CD4-positive, alpha-beta T cell treated with Interleukin-15 for 1 hour (primary cell): ENCODE measurements at regions not wholly inside any gene's neighbourhood (a gene's known extent, or its start where the extent isn't known, plus 50 kb on each side); places are given as distances from the start of the nearest gene placed in this dataset.
"Not testable (repeated sequence)": the region's sequence is repeated elsewhere in the genome, so short reads cannot be mapped to it uniquely, and the experiment has no call there.

Experiments used
- DNase-seq: peaks from one replicate; pipeline ENCODE4 v3.0.0-alpha.2; 2020

- no peak for DNase-seq
Measured at GRCh38 chr22:34326901-34327300, 406.6 kb upstream of the LARGE1 start.

GRCh38 chr22:34330432-34330831 is 410.2 kb upstream of the LARGE1 start:
- no peak for DNase-seq

GRCh38 chr22:34333285-34333684 is 413.0 kb upstream of the LARGE1 start:
- no peak for DNase-seq

- no peak for DNase-seq
Measured at GRCh38 chr22:34334893-34335292, 414.6 kb upstream of the LARGE1 start.

GRCh38 chr22:34344702-34345101 is 424.4 kb upstream of the LARGE1 start:
- DNase-seq = no peak

GRCh38 chr22:34354071-34354817 is 434.0 kb upstream of the LARGE1 start:
- DNase-seq = no peak

- no peak for DNase-seq
Measured at GRCh38 chr22:34356481-34356880, 436.2 kb upstream of the LARGE1 start.

- no peak for DNase-seq
Measured at GRCh38 chr22:34370711-34371110, 450.4 kb upstream of the LARGE1 start.

GRCh38 chr22:34379825-34380224 is 459.5 kb upstream of the LARGE1 start:
- DNase-seq = no peak

- DNase-seq = no peak
Measured at GRCh38 chr22:34380532-34380931, 460.3 kb upstream of the LARGE1 start.

- no peak for DNase-seq
Measured at GRCh38 chr22:34390400-34390799, 470.1 kb upstream of the LARGE1 start.

- no peak for DNase-seq
Measured at GRCh38 chr22:34395370-34395769, 475.1 kb upstream of the LARGE1 start.

- DNase-seq = no peak
Measured at GRCh38 chr22:34403667-34404066, 483.4 kb upstream of the LARGE1 start.

GRCh38 chr22:34410111-34410510 is 489.8 kb upstream of the LARGE1 start:
- DNase-seq = no peak

- no peak for DNase-seq
Measured at GRCh38 chr22:34414467-34415440, 494.5 kb upstream of the LARGE1 start.

- DNase-seq = no peak
Measured at GRCh38 chr22:34416022-34416860, 496.0 kb upstream of the LARGE1 start.

- DNase-seq = not testable (repeated sequence)
Measured at GRCh38 chr22:34422948-34423347, 502.7 kb upstream of the LARGE1 start.

- DNase-seq = no peak
Measured at GRCh38 chr22:34427436-34427835, 507.2 kb upstream of the LARGE1 start.

- no peak for DNase-seq
Measured at GRCh38 chr22:34427841-34428240, 507.6 kb upstream of the LARGE1 start.

- no peak for DNase-seq
Measured at GRCh38 chr22:34429314-34429713, 509.0 kb upstream of the LARGE1 start.

GRCh38 chr22:34430386-34430785 is 510.1 kb upstream of the LARGE1 start:
- no peak for DNase-seq

- no peak for DNase-seq
Measured at GRCh38 chr22:34434371-34434770, 514.1 kb upstream of the LARGE1 start.

GRCh38 chr22:34437140-34437539 is 516.9 kb upstream of the LARGE1 start:
- no peak for DNase-seq
